A549 (cell line): ENCODE measurements at regions not wholly inside any gene's neighbourhood (a gene's known extent, or its start where the extent isn't known, plus 50 kb on each side); places are given as distances from the start of the nearest gene placed in this dataset.

Source experiments
- ATAC-seq, 2 experiments: fragments of 200-7000 bp in 1 of 2; fragments of >200 bp in 1 of 2; cut with Nextera tagmentation in 1 of 2; cut with Tn5 transposase in 1 of 2; 3 replicates each; pipeline versions ENCODE4 v1.8.0 to v1.9.1; 2018 to 2020; ENCODE audit warnings: mild to moderate bottlenecking in 1 of 2, moderate library complexity in 1 of 2
- CTCF ChIA-PET: fragments of 300-600 bp; sonication (Branson Sonifier 250); formaldehyde crosslinking; extraction: SDS; loops from one replicate; lab custom pipeline; 2021; ENCODE audit warnings: antibody characterized with exemption, inconsistent platforms; lab: Yijun Ruan, JAX
- POLR2A ChIA-PET: fragments of 350-600 bp; formaldehyde crosslinking; extraction: SDS; loops from one replicate; lab custom pipeline; 2021; ENCODE audit warnings: antibody characterized with exemption, inconsistent platforms; lab: Yijun Ruan, JAX
- DNase-seq, 2 experiments: peaks; one replicate each; pipeline versions ENCODE4 v3.0.0 to v3.0.0-alpha.2; 2011 to 2016; ENCODE audit warnings: low read depth in 1 of 2, low spot score in 1 of 2
- FAIRE-seq: peaks from 2 replicates; lab custom pipeline; 2011; peaks lifted over from hg19 to GRCh38; lab: Jason Lieb, UNC
- H3K27ac ChIP-seq, 2 experiments: fragments of >200 bp; sonication (Bioruptor Twin); formaldehyde crosslinking; 3 replicates each; pipeline ENCODE4 v1.5.1; 2016 to 2017
- H3K4me1 ChIP-seq: fragments of >200 bp; sonication (Bioruptor Twin); formaldehyde crosslinking; 3 replicates; pipeline ENCODE4 v1.6.1; 2016
- H3K4me2 ChIP-seq: fragments of >200 bp; sonication (Bioruptor Twin); formaldehyde crosslinking; 3 replicates; pipeline ENCODE4 v1.6.1; 2016
- H3K4me3 ChIP-seq: fragments of >200 bp; sonication (Bioruptor Twin); formaldehyde crosslinking; 3 replicates; pipeline ENCODE4 v1.5.1; 2016
- H3K9me3 ChIP-seq: fragments of >200 bp; sonication (Bioruptor Twin); formaldehyde crosslinking; 3 replicates; pipeline ENCODE4 v1.6.1; 2016
- BHLHE40 ChIP-seq: IDR thresholded peaks from 2 replicates; pipeline ENCODE4 v1.6.1; 2012; ENCODE audit warnings: low read depth, low read length, inconsistent platforms
- CBX2 ChIP-seq: fragments of 200-600 bp; sonication (generic); IDR thresholded peaks from 2 replicates; pipeline ENCODE4 v1.6.1; 2016; ENCODE audit warnings: low read depth, mild to moderate bottlenecking, borderline replicate concordance
- CHD2 ChIP-seq: fragments of 150-350 bp; IDR thresholded peaks from 2 replicates; pipeline ENCODE4 v1.6.1; 2014; ENCODE audit warnings: low read length; ENCODE audit not compliant: partially characterized antibody
- FOSB ChIP-seq: fragments of 250-450 bp; sonication (Bioruptor Pico); IDR thresholded peaks from 2 replicates; pipeline ENCODE4 v1.5.0; 2020; ENCODE audit warnings: mild to moderate bottlenecking, moderate library complexity
- FOXS1 ChIP-seq: fragments of 250-450 bp; sonication (Bioruptor Pico); IDR thresholded peaks from 2 replicates; pipeline ENCODE4 v1.5.0; 2020; ENCODE audit warnings: mild to moderate bottlenecking, moderate library complexity
- GATA3 ChIP-seq: IDR thresholded peaks from 2 replicates; pipeline ENCODE4 v1.6.1; 2012; ENCODE audit warnings: borderline replicate concordance
- HEYL ChIP-seq: fragments of 250-450 bp; sonication (Bioruptor Pico); IDR thresholded peaks from 2 replicates; pipeline ENCODE4 v1.8.0; 2021; ENCODE audit warnings: mild to moderate bottlenecking, moderate library complexity
- HOXA7 ChIP-seq: fragments of 250-450 bp; sonication (Bioruptor Pico); IDR thresholded peaks from 2 replicates; pipeline ENCODE4 v1.5.0; 2020; ENCODE audit warnings: mild to moderate bottlenecking, moderate library complexity
- HOXB5 ChIP-seq: fragments of 250-450 bp; sonication (Bioruptor Pico); IDR thresholded peaks from 2 replicates; pipeline ENCODE4 v1.5.0; 2020; ENCODE audit warnings: mild to moderate bottlenecking, moderate library complexity
- JUNB ChIP-seq: fragments of >200 bp; sonication (Bioruptor Twin); formaldehyde crosslinking; IDR thresholded peaks from 2 replicates; pipeline ENCODE4 v1.6.1; 2016
- KDM1A ChIP-seq: fragments of 200-600 bp; sonication (generic); IDR thresholded peaks from 2 replicates; pipeline ENCODE4 v1.6.1; 2016; ENCODE audit warnings: low read depth, mild to moderate bottlenecking
- NR3C1 ChIP-seq: fragments of >200 bp; sonication (Bioruptor Twin); formaldehyde crosslinking; IDR thresholded peaks from 3 replicates; pipeline ENCODE4 v1.6.1; 2017
- RAD21 ChIP-seq, 2 experiments: fragments of >200 bp in 1 of 2; sonication (Bioruptor Twin) in 1 of 2; formaldehyde crosslinking in 1 of 2; IDR thresholded peaks in 1 of 2; conservative IDR thresholded peaks in 1 of 2; 2 replicates in 1 of 2; 3 replicates in 1 of 2; pipeline ENCODE4 v1.6.1; 2012 to 2018; ENCODE audit warnings: inconsistent platforms in 1 of 2
- RARB ChIP-seq: fragments of 250-450 bp; sonication (Bioruptor Pico); IDR thresholded peaks from 2 replicates; pipeline ENCODE4 v1.8.0; 2021; ENCODE audit warnings: mild to moderate bottlenecking, moderate library complexity
- RCOR1 ChIP-seq: fragments of 150-350 bp; IDR thresholded peaks from 2 replicates; pipeline ENCODE4 v1.6.1; 2014; ENCODE audit warnings: antibody characterized with exemption, low read length, low read depth
- RNF2 ChIP-seq: fragments of 200-600 bp; sonication (generic); IDR thresholded peaks from 2 replicates; pipeline ENCODE4 v1.6.1; 2016; ENCODE audit warnings: low read depth, mild to moderate bottlenecking, antibody characterized with exemption, moderate library complexity, borderline replicate concordance
- ZFP36 ChIP-seq: fragments of 450-650 bp; IDR thresholded peaks from 2 replicates; pipeline ENCODE4 v1.6.1; 2014; ENCODE audit warnings: borderline replicate concordance; ENCODE audit not compliant: partially characterized antibody
- WGBS: methylation state at CpG from one replicate; pipeline ENCODE4 v1.1.6; 2017; ENCODE audit errors: missing lambda C conversion rate; 5-methylcytosine and 5-hydroxymethylcytosine counted together
- TF ChIP-seq, protein P1 (sequence below): fragments of 450-650 bp; IDR thresholded peaks from 2 replicates; pipeline ENCODE4 v1.6.1; 2014; ENCODE audit warnings: antibody characterized with exemption
- TF ChIP-seq, protein P2 (sequence below): fragments of 250-450 bp; sonication (Bioruptor Pico); IDR thresholded peaks from 2 replicates; pipeline ENCODE4 v1.5.0; 2020; ENCODE audit warnings: low read depth, mild to moderate bottlenecking, moderate library complexity
- TF ChIP-seq, protein P3 (sequence below): fragments of >200 bp; sonication (Bioruptor Twin); formaldehyde crosslinking; IDR thresholded peaks from 3 replicates; pipeline ENCODE4 v1.6.1; 2016
- TF ChIP-seq, protein P4 (sequence below): IDR thresholded peaks from 2 replicates; pipeline ENCODE4 v1.6.1; 2012
- TF ChIP-seq, protein P5 (sequence below): fragments of 250-450 bp; sonication (Bioruptor Pico); IDR thresholded peaks from 2 replicates; pipeline ENCODE4 v1.5.0; 2021; ENCODE audit warnings: mild to moderate bottlenecking, moderate library complexity, borderline replicate concordance
- TF ChIP-seq, protein P6 (sequence below): fragments of >200 bp; sonication (Bioruptor Twin); formaldehyde crosslinking; IDR thresholded peaks from 2 replicates; pipeline ENCODE4 v1.6.1; 2016

DNA sequence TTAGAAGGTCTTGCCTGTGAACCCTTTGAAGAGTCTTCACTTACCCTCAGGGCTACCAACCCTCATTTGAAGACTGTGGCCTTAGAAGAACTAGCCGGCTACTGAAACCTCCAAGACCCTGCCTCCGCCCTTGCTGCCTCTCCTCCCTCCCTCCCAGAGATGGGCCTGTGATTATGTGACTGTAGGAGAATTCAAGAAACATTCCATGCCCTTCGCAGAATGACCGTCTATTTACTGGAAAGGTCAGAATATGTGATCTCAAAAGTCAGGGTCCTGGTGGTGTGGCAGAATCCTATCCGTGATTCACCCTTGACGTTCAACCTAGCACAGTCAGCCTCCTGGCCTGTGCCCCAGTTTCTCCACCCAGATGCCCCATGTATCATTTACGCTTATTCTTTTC is 109.6 kb downstream of the CTNND1 start:
- no peak overlapping the region for H3K4me3 ChIP-seq
- no peak for TF ChIP-seq FOSB (CRISPR knock-in tag)
- no peak for TF ChIP-seq FOXS1 (CRISPR knock-in tag)
- TF ChIP-seq, protein P1, sequence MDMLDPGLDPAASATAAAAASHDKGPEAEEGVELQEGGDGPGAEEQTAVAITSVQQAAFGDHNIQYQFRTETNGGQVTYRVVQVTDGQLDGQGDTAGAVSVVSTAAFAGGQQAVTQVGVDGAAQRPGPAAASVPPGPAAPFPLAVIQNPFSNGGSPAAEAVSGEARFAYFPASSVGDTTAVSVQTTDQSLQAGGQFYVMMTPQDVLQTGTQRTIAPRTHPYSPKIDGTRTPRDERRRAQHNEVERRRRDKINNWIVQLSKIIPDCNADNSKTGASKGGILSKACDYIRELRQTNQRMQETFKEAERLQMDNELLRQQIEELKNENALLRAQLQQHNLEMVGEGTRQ, result no peak
- TF ChIP-seq, protein P2, sequence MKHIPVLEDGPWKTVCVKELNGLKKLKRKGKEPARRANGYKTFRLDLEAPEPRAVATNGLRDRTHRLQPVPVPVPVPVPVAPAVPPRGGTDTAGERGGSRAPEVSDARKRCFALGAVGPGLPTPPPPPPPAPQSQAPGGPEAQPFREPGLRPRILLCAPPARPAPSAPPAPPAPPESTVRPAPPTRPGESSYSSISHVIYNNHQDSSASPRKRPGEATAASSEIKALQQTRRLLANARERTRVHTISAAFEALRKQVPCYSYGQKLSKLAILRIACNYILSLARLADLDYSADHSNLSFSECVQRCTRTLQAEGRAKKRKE (CRISPR knock-in tag), result no peak
- no peak for TF ChIP-seq RCOR1
- no peak for TF ChIP-seq HEYL (CRISPR knock-in tag)
- TF ChIP-seq HOXB5 (CRISPR knock-in tag), result no peak
- TF ChIP-seq RAD21 (conservative IDR thresholded peaks at IDR 0.05 in 1 of 2, IDR thresholded peaks at IDR 0.05 in 1 of 2), result no peak
- TF ChIP-seq JUNB, result no peak
- no peak for TF ChIP-seq CBX2
- H3K4me2 ChIP-seq, result no peak overlapping the region
- ChIA-PET POLR2A (no interaction called here), CTCF (no interaction called here)
- FAIRE-seq (no peak), DNase-seq (no peak), ATAC-seq (no peak)
- H3K9me3 ChIP-seq, result no peaks in the 10 kb centered on the region
- no peaks in the 10 kb centered on the region for H3K4me1 ChIP-seq
- 60% methylated on average over 7 of the region's 7 CpGs for WGBS
- no peak overlapping the region for H3K27ac ChIP-seq

DNA sequence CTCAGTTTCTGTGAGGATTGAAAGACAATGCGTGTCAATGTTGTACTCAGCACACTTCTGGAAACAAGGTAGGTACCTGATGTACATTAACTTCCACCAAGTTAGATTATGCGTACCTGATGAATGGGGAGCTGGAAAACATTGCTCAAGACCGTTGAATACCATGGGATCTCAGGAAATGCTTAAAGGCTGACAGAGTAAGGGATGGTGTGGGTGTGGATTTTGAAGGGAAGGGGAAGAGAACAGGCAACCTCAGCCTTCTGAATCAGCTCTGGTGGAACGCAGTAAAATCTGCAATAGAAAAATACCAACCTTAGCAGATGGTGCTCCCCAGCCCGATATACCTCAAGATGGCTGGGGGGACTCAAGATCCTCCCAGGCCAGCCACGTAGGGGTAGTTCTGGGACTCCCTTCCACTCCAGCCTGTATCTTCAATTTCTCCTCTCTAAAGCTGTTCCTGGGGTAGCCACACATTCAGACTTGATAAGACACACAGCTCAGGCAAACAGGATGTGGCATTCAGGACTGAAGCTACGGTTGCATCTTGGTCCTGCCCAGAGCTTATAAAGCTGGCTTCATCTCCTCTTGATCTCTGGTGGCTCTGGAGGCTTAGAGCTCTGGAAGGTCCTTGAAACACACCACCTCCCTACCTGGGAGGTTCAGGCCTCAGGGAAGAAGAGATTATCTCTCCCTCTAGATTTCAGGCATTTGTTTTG is 111.8 kb downstream of the CTNND1 start:
- Histone ChIP-seq H3K4me2 (no peak overlapping the region), H3K27ac (no peak overlapping the region), H3K9me3 (no peaks in the 10 kb centered on the region), H3K4me3 (no peak overlapping the region), H3K4me1 (no peaks in the 10 kb centered on the region)
- DNase-seq (no peak), FAIRE-seq (peak; percentile 7), ATAC-seq (no peak; a peak in 2 of 6 replicates)
- CTCF ChIA-PET, result interaction anchor here (0.6 kb wide), 1 partner anchor 288 kb away, joined by 3 read pairs; no protein-coding TSS in a partner anchor
- TF ChIP-seq ZFP36 (no peak), NR3C1 (no peak), BHLHE40 (no peak), GATA3 (no peak), RNF2 (no peak), KDM1A (no peak), CHD2 (no peak), RARB (CRISPR knock-in tag) (no peak), HOXA7 (CRISPR knock-in tag) (no peak)
- TF ChIP-seq, protein P2 (CRISPR knock-in tag), result no peak
- TF ChIP-seq, protein P3, sequence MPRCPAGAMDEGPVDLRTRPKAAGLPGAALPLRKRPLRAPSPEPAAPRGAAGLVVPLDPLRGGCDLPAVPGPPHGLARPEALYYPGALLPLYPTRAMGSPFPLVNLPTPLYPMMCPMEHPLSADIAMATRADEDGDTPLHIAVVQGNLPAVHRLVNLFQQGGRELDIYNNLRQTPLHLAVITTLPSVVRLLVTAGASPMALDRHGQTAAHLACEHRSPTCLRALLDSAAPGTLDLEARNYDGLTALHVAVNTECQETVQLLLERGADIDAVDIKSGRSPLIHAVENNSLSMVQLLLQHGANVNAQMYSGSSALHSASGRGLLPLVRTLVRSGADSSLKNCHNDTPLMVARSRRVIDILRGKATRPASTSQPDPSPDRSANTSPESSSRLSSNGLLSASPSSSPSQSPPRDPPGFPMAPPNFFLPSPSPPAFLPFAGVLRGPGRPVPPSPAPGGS, result no peak
- TF ChIP-seq, protein P4, sequence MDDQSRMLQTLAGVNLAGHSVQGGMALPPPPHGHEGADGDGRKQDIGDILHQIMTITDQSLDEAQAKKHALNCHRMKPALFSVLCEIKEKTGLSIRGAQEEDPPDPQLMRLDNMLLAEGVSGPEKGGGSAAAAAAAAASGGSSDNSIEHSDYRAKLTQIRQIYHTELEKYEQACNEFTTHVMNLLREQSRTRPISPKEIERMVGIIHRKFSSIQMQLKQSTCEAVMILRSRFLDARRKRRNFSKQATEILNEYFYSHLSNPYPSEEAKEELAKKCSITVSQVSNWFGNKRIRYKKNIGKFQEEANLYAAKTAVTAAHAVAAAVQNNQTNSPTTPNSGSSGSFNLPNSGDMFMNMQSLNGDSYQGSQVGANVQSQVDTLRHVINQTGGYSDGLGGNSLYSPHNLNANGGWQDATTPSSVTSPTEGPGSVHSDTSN, result no peak
- TF ChIP-seq, protein P5, sequence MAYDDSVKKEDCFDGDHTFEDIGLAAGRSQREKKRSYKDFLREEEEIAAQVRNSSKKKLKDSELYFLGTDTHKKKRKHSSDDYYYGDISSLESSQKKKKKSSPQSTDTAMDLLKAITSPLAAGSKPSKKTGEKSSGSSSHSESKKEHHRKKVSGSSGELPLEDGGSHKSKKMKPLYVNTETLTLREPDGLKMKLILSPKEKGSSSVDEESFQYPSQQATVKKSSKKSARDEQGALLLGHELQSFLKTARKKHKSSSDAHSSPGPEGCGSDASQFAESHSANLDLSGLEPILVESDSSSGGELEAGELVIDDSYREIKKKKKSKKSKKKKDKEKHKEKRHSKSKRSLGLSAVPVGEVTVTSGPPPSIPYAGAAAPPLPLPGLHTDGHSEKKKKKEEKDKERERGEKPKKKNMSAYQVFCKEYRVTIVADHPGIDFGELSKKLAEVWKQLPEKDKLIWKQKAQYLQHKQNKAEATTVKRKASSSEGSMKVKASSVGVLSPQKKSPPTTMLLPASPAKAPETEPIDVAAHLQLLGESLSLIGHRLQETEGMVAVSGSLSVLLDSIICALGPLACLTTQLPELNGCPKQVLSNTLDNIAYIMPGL (CRISPR knock-in tag), result no peak
- TF ChIP-seq, protein P6, sequence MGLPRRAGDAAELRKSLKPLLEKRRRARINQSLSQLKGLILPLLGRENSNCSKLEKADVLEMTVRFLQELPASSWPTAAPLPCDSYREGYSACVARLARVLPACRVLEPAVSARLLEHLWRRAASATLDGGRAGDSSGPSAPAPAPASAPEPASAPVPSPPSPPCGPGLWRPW, result no peak
- WGBS, result 25% methylated on average over 7 of the region's 7 CpGs
- POLR2A ChIA-PET, result no interaction called here
